ENCODE measurements at regions not wholly inside any gene's neighbourhood (a gene's known extent, or its start where the extent isn't known, plus 50 kb on each side); places are given as distances from the start of the nearest gene placed in this dataset.

DNA sequence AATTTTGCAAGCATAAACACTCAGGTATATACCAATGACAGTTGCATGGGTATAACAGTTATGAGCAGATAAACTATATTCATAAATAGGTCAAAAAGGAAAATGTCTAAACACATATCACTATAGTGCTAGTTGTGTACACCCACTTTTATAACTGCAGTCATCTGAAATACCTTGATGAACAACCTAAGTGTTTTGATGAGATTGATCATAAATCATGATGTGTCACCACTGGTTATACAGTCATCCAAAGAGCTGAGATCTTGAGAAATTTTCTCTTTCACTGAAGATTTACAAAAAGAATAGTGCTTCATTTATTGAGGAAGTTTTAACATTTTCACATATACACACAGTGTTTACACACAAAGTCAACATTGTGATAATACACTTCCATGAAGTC is 78.6 kb upstream of the SLC25A13 start:
- no peak for TF ChIP-seq POLR2A (IDR thresholded peaks at IDR 0.05; ENCODE audit: extremely low read depth, insufficient read length)
- TF ChIP-seq, protein P1, sequence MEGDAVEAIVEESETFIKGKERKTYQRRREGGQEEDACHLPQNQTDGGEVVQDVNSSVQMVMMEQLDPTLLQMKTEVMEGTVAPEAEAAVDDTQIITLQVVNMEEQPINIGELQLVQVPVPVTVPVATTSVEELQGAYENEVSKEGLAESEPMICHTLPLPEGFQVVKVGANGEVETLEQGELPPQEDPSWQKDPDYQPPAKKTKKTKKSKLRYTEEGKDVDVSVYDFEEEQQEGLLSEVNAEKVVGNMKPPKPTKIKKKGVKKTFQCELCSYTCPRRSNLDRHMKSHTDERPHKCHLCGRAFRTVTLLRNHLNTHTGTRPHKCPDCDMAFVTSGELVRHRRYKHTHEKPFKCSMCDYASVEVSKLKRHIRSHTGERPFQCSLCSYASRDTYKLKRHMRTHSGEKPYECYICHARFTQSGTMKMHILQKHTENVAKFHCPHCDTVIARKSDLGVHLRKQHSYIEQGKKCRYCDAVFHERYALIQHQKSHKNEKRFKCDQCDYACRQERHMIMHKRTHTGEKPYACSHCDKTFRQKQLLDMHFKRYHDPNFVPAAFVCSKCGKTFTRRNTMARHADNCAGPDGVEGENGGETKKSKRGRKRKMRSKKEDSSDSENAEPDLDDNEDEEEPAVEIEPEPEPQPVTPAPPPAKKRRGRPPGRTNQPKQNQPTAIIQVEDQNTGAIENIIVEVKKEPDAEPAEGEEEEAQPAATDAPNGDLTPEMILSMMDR (IDR thresholded peaks at IDR 0.05; ENCODE audit: low read depth, low read length): no peak

Data from NB4 (cell line).